Superior temporal gyrus (tissue), 1 donor: ENCODE measurements at regions not wholly inside any gene's neighbourhood (a gene's known extent, or its start where the extent isn't known, plus 50 kb on each side); places are given as distances from the start of the nearest gene placed in this dataset.

Source experiments
- DNase-seq: peaks from one replicate; pipeline ENCODE4 v3.0.0-alpha.2; 2016; ENCODE audit errors: extremely low spot score

- no peak for DNase-seq
Observed at GRCh38 chr9:69955536-69956355, 87.9 kb upstream of the MAMDC2 start.

- no peak for DNase-seq
Observed at GRCh38 chr9:69961843-69962242, 81.8 kb upstream of the MAMDC2 start.

DNA sequence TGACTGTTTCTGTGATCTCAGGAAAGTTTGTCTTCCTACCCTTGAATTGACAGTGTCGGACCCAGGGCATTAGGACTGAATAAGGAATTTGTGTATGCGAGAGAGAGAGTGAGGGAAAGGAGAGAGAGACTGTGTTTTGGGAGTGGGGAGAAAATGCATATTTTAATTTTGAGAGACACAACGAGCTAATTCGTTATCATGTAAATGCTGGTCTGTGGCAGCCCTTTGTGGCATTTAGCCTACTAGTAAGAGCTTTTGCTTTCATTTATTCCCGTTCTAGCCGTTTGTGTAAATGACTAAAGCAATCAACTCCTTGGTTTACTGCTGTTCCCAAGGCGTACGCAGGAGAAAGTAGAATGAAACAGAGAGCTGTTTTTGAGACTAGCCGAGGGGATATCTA lies 79.8 kb upstream of the MAMDC2 start:
- DNase-seq: no peak

GRCh38 chr9:69964446-69964845 lies 79.2 kb upstream of the MAMDC2 start:
- DNase-seq: no peak

- no peak for DNase-seq
Observed at GRCh38 chr9:69965416-69966145, 78.1 kb upstream of the MAMDC2 start.

- no peak for DNase-seq
Observed at GRCh38 chr9:69967344-69967743, 76.3 kb upstream of the MAMDC2 start.

DNA sequence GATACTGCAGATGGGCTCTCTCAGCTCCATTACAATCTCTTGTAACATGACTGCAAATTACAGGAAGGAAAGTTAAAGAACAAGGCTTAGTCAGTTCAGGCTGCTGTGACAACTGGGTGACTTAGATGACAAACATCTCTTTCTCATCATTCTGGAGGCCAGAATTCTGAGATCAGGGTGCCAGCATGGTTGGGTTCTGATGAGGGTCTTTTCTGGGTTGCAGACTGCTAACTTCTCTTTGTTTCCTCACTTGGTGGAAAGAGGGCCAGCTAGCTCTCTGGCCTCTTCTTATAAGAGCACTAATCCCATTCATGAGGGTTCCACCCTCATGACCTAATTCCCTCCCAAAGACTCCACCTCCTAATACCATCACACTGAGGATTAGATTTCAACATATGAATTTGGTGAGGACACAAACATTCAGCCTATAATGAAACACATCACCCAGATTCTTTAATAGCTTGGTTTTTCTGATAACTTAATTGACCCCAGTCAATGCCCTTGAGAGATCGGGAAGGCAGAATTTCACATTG lies 73.6 kb upstream of the MAMDC2 start:
- DNase-seq: no peak

- peak; percentile 83 for DNase-seq
Observed at GRCh38 chr9:69971643-69972449, 71.8 kb upstream of the MAMDC2 start.

DNA sequence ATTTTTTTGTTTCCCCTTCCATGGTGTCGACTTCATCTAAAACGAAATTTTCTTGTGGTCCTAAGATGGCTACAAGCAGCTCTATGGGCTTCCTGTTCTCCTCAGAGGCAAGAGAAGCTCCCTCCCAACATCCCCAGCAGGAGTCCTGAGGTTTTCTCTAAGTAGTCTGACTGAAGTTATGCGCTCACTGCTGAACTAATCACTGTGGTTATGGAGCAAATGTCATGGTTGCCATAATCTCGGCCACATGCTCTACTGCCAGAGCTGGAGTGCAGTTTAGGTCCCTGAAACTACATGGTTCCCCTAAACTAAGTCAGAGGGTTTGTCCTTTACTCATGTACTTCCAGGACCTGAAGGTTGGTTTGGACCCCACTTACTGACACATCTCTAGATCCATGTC lies 68.0 kb upstream of the MAMDC2 start:
- DNase-seq: no peak

DNA sequence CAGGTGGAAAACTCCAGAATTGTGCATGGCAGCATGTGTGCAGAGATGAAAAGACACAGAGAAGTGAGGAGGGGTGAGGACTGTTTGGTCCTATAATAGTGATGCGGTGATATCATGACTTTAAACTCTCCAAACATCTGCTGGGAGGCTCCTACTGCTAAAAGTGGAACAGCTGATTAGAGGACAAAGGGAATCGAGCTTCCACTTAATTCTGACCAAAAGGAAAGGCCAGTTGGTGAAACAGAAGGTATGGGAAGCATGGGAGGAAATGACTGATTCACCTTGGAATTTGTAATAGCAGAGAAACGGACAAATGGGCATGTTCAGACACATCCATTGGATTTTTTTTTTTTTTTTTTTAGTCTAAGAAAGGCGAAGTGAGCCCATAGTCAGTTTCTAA lies 67.5 kb upstream of the MAMDC2 start:
- DNase-seq: no peak

DNA sequence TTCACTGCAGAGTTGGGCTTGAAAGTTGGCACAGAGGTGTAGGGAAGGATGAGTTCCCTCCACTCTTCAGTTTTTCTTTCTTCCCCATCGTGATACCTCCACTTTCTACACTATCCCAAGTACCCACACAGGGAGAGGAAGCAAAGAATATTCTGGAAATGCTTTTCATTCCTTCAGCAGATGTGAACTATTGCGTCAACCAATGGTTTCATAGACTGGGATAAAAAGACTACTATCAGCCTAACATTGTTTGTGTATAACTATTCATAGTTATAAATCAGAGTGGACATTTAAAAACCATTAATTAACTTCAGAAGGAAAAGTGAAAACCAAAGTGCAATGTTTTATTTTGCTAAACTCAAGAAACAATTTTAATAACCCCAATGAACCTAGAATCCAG lies 63.6 kb upstream of the MAMDC2 start:
- no peak for DNase-seq

GRCh38 chr9:69980591-69980990 lies 63.1 kb upstream of the MAMDC2 start:
- no peak for DNase-seq

DNA sequence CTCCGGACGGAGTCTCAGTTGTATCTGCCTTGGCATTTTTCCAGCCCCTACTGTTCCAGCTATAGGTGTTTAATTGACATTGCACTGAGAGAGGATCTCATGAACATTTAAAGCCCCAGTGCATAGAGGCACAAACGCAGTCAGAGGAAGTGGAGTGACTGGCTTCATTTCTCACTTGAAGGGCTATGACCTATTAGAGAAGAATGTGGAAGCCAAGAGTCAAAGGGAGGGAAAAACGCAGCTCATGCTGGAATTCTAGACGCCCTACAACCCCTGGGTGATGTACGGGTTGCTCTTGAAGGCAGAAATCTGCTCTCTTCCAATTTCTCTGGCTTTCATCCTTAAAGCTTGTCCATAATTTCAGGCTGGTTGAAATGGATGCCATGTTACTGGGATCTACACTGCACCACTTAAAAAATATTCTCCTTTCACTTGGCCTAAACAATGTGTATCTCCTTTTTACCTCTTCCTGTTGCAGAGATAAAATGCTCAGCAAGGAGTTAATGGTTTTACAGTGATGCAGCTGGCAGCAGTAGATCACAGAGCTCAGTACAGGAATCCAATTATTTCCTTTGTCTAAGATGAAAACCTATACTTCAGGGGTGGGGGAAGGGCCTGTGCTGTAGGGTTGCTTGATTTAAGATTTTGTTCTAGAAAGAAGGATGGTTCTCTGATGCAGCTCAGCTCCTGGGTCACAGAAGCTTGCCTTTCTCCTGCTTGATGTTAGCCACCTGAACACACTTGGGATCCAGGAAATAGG lies 61.8 kb upstream of the MAMDC2 start:
- no peak for DNase-seq

GRCh38 chr9:69984831-69985230 lies 58.8 kb upstream of the MAMDC2 start:
- no peak for DNase-seq

DNA sequence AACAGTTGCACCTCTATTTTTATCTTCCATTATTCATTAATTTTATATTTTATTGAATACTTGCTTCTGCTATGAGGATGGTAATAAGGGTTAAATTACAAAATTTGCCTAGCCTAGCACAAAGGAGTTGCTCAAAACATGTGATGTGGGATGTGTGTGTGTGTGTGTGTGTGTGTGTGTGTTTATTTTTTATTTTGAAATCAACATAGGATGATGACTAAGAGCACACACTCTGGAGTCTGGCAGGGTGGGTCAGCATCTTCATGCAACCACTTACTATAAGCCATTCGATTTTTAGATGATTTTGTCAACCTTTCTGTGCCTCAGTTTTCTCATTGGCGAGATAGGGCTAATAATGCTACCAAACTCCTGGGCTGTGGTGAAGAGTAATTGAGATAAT lies 57.7 kb upstream of the MAMDC2 start:
- DNase-seq: no peak

GRCh38 chr9:69986970-69987369 lies 56.7 kb upstream of the MAMDC2 start:
- no peak for DNase-seq

DNA sequence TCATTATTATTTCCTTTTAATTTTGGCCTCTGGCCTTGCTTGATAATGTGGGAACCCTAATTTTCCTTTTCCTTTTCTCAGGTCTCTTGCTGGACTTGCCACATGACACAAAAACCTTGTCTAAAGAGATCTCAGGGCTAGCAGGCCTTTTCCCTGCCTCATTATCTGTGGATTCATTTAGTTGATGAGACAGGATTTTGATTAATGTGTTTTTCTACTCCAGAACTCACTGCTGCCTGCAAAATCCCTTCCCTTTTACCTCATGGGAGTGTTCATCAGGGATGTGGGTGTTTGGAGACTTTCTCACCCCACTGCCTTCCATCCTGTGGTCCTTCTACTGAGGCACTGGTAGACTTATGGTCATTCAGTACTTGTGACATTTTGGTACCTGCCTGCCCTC lies 56.2 kb upstream of the MAMDC2 start:
- no peak for DNase-seq

DNA sequence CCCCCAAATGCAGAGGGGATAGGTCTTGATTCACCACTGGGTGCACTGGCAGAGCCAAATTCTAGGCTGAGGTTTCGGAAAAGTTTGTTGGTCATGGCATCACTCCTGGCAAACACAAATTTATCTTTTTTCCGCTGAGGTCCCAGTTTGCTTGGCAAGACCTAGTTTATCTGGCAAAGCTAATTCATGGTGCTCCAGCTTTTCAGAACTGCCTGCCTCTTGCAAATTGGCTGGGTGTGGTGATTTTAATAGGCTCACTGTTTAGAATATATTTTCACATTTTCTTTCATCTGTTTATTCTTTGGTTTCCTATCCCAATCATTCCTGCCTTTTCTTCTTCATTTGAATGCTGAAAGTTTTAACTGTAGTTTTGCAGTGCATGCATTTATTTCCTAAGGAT lies 50.5 kb upstream of the MAMDC2 start:
- no peak for DNase-seq
